ENCODE measurements at regions not wholly inside any gene's neighbourhood (a gene's known extent, or its start where the extent isn't known, plus 50 kb on each side); places are given as distances from the start of the nearest gene placed in this dataset.

DNA sequence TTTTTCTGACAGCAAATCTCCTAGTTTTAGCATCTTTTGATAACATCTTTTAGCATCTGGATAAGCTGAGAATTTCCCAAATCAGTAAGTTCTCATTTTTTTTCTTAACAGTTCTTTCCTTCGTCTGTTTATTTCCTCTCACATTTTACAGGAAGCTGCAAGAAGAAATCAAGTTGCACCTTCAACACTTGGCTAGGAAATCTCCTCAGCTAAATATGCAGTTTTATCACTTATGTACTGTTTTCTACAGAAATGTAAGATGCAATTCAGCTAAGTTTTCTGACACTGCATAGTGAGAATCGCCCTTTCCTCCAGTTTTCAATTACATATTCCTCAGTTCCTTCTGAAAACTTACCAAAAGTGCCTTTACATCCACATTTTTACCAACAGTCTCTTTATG lies 59.0 kb upstream of the MSX2 start:
- Histone ChIP-seq H3K9ac (replicated peaks; ENCODE audit: extremely low read depth, insufficient read depth, low read length) (no peak overlapping the region), H3K27me3 (ENCODE audit: control insufficient read depth in 2 of 2, insufficient read depth in 2 of 2, low read length in 2 of 2) (no peaks in the 10 kb centered on the region), H3K9me3 (replicated peaks; ENCODE audit: control insufficient read depth, insufficient read depth, low read length) (peaks cover 2% of the 10 kb centered on the region), H3K27ac (ENCODE audit: insufficient read depth, low read depth, low read length) (no peak overlapping the region), H3K9me1 (replicated peaks; ENCODE audit: control insufficient read depth, extremely low read depth, insufficient read depth, low read length) (no peaks in the 10 kb centered on the region), H3K4me1 (ENCODE audit: control insufficient read depth, extremely low read depth, insufficient read depth, low read length) (no peaks in the 10 kb centered on the region), H2AFZ (ENCODE audit: low read depth, low read length) (no peak overlapping the region), H3K4me2 (ENCODE audit: insufficient read depth, low read length) (no peak overlapping the region), H3K4me3 (replicated peaks in 1 of 3; ENCODE audit: insufficient read depth in 1 of 3, low read depth in 1 of 3, low read length in 3 of 3) (no peak overlapping the region), H3K79me2 (ENCODE audit: control insufficient read depth, insufficient read depth, low read length) (no peaks in the 10 kb centered on the region), H3K36me3 (ENCODE audit: control insufficient read depth in 2 of 2, extremely low read depth in 1 of 2, insufficient read depth in 2 of 2, low read length in 2 of 2) (no peaks in the 10 kb centered on the region), H4K20me1 (replicated peaks; ENCODE audit: control insufficient read depth, extremely low read depth, insufficient read depth, low read length) (no peaks in the 10 kb centered on the region)
- ChIA-PET CTCF (no interaction called here), POLR2A (no interaction called here)
- dilution Hi-C loops (cut with MboI; ENCODE audit: extremely low pct_ligation_motif_present, low sequenced_read_pairs) (no loop called here), intact Hi-C loops (cut with micrococcal nuclease) (no loop called here)
- TF ChIP-seq FOS (IDR thresholded peaks at IDR 0.05; ENCODE audit: borderline replicate concordance, insufficient read depth, low read length) (no peak), POLR2A (IDR thresholded peaks at IDR 0.05; ENCODE audit: low read depth, low read length) (no peak), EZH2 (IDR thresholded peaks at IDR 0.05; ENCODE audit: borderline replicate concordance, low read depth, low read length, severe bottlenecking) (no peak), JUN (IDR thresholded peaks at IDR 0.05; ENCODE audit: borderline replicate concordance, insufficient read depth, insufficient read length, low read depth) (no peak), POLR2AphosphoS5 (IDR thresholded peaks at IDR 0.05; ENCODE audit: insufficient read depth, low read depth, low read length) (no peak), GATA2 (IDR thresholded peaks at IDR 0.05; ENCODE audit: insufficient read depth, insufficient read length, low read depth, low read length) (no peak), MYC (IDR thresholded peaks at IDR 0.05; ENCODE audit: low read depth, low read length) (no peak)
- TF ChIP-seq, protein P1, sequence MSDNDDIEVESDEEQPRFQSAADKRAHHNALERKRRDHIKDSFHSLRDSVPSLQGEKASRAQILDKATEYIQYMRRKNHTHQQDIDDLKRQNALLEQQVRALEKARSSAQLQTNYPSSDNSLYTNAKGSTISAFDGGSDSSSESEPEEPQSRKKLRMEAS (IDR thresholded peaks at IDR 0.05; ENCODE audit: insufficient read depth, insufficient read length): no peak
- TF ChIP-seq, protein P2, sequence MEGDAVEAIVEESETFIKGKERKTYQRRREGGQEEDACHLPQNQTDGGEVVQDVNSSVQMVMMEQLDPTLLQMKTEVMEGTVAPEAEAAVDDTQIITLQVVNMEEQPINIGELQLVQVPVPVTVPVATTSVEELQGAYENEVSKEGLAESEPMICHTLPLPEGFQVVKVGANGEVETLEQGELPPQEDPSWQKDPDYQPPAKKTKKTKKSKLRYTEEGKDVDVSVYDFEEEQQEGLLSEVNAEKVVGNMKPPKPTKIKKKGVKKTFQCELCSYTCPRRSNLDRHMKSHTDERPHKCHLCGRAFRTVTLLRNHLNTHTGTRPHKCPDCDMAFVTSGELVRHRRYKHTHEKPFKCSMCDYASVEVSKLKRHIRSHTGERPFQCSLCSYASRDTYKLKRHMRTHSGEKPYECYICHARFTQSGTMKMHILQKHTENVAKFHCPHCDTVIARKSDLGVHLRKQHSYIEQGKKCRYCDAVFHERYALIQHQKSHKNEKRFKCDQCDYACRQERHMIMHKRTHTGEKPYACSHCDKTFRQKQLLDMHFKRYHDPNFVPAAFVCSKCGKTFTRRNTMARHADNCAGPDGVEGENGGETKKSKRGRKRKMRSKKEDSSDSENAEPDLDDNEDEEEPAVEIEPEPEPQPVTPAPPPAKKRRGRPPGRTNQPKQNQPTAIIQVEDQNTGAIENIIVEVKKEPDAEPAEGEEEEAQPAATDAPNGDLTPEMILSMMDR (IDR thresholded peaks at IDR 0.05; ENCODE audit: extremely low read depth in 1 of 2, insufficient read depth in 1 of 2, low read depth in 1 of 2, low read length in 2 of 2): no peak
- DNase-seq (ENCODE audit: low read depth, low spot score) (no peak), FAIRE-seq (no peak)
- no TSS peak for BruUV-seq (replicated peaks)
